Common myeloid progenitor, CD34-positive (primary cell): ENCODE measurements at regions not wholly inside any gene's neighbourhood (a gene's known extent, or its start where the extent isn't known, plus 50 kb on each side); places are given as distances from the start of the nearest gene placed in this dataset.

Experiments used
- CTCF ChIA-PET: fragments of 350-600 bp; sonication (Branson Sonifier 250); formaldehyde crosslinking; loops from one replicate; lab custom pipeline; 2021; ENCODE audit warnings: antibody characterized with exemption; lab: Charles Lee
- POLR2A ChIA-PET: fragments of 350-600 bp; sonication (Branson Sonifier 250); formaldehyde crosslinking; loops from one replicate; lab custom pipeline; 2021; ENCODE audit warnings: antibody characterized with exemption; lab: Charles Lee
- DNase-seq, 3 donors: peaks; one replicate each; pipeline versions ENCODE4 v3.0.0 to v3.0.0-alpha.2; 2013
- H3K27ac ChIP-seq, 2 experiments: 1 replicate in 1 of 2; 2 replicates in 1 of 2; pipeline ENCODE4 v1.7.0; 2013; ENCODE audit warnings: inconsistent platforms in 2 of 2, low read length in 2 of 2, mild to moderate bottlenecking in 2 of 2, low read depth in 1 of 2, moderate library complexity in 1 of 2; ENCODE audit not compliant: severe bottlenecking in 2 of 2, insufficient read depth in 1 of 2, poor library complexity in 1 of 2
- H3K27me3 ChIP-seq, 5 experiments: replicated peaks in 2 of 5; 1 replicate in 3 of 5; 2 replicates in 2 of 5; pipeline versions ENCODE4 v1.6.1 to v1.7.0; 2013; ENCODE audit warnings: low read length in 4 of 5, mild to moderate bottlenecking in 2 of 5, moderate library complexity in 2 of 5, inconsistent platforms in 1 of 5; ENCODE audit not compliant: insufficient read depth in 5 of 5, control insufficient read depth in 4 of 5
- H3K36me3 ChIP-seq, 4 experiments: 1 replicate in 2 of 4; 2 replicates in 2 of 4; pipeline versions ENCODE4 v1.6.1 to v1.7.0; 2013; ENCODE audit warnings: low read length in 3 of 4, control low read depth in 1 of 4, mild to moderate bottlenecking in 1 of 4; ENCODE audit not compliant: control insufficient read depth in 4 of 4, insufficient read depth in 4 of 4
- H3K4me1 ChIP-seq, 4 experiments: 1 replicate in 3 of 4; 2 replicates in 1 of 4; pipeline versions ENCODE4 v1.6.1 to v1.7.1; 2013; ENCODE audit warnings: low read length in 3 of 4, mild to moderate bottlenecking in 3 of 4, control low read depth in 1 of 4, inconsistent platforms in 1 of 4, moderate library complexity in 1 of 4; ENCODE audit not compliant: control insufficient read depth in 4 of 4, insufficient read depth in 4 of 4; ENCODE audit errors: control extremely low read depth in 1 of 4
- H3K4me3 ChIP-seq, 7 experiments: 1 replicate in 4 of 7; 2 replicates in 3 of 7; pipeline versions ENCODE4 v1.5.1 to v1.7.0; 2013; ENCODE audit warnings: mild to moderate bottlenecking in 7 of 7, low read length in 6 of 7, moderate library complexity in 6 of 7, inconsistent platforms in 2 of 7, low read depth in 2 of 7, control low read depth in 1 of 7; ENCODE audit not compliant: insufficient read depth in 4 of 7, control insufficient read depth in 1 of 7; ENCODE audit errors: extremely low read depth in 1 of 7
- H3K9me3 ChIP-seq, 5 experiments: 1 replicate in 4 of 5; 2 replicates in 1 of 5; pipeline versions ENCODE4 v1.6.1 to v1.7.1; 2013; ENCODE audit warnings: low read length in 4 of 5, mild to moderate bottlenecking in 2 of 5, inconsistent platforms in 1 of 5, low read depth in 1 of 5, moderate library complexity in 1 of 5; ENCODE audit not compliant: control insufficient read depth in 4 of 5, insufficient read depth in 2 of 5; ENCODE audit errors: control extremely low read depth in 1 of 5
- WGBS: methylation state at CpG from one replicate; pipeline ENCODE4 v1.1.5; 2013; ENCODE audit not compliant: insufficient coverage; 5-methylcytosine and 5-hydroxymethylcytosine counted together

- no peak for DNase-seq
- POLR2A ChIA-PET, result interaction anchor here (0.7 kb wide), 1 partner anchor 16 kb away, joined by 5 read pairs; no protein-coding TSS in a partner anchor
- CTCF ChIA-PET, result interaction anchor here (0.9 to 1.7 kb wide), 5 partner anchors 12 to 79 kb away, joined by 3 to 6 read pairs (median 3); no protein-coding TSS in a partner anchor
- Histone ChIP-seq H3K27ac (no peak overlapping the region), H3K9me3 (no peaks in the 10 kb centered on the region), H3K36me3 (no peaks in the 10 kb centered on the region), H3K4me1 (peaks cover 2 to 44% (median 41%) of the 10 kb centered on the region in 4 experiments), H3K4me3 (no peak overlapping the region), H3K27me3 (peaks cover 0 to 28% (median 7%) of the 10 kb centered on the region in 5 experiments)
- WGBS, result 95% methylated on average over 10 of the region's 16 CpGs
These were observed 61.9 kb upstream of the CIBAR2 start for GRCh38 chr16:85173981-85174751.

- POLR2A ChIA-PET, result interaction anchor here (0.6 to 0.7 kb wide), 2 partner anchors 10 to 17 kb away, joined by 4 to 5 read pairs; no protein-coding TSS in a partner anchor
- DNase-seq, result no peak
- H3K27me3 ChIP-seq, result peaks cover 0 to 21% (median 6%) of the 10 kb centered on the region in 5 experiments
- WGBS, result 87% methylated on average over 22 of the region's 26 CpGs
- H3K27ac ChIP-seq, result no peak overlapping the region
- H3K4me1 ChIP-seq, result peaks cover 2 to 39% (median 34%) of the 10 kb centered on the region in 4 experiments
- no peaks in the 10 kb centered on the region for H3K36me3 ChIP-seq
- H3K9me3 ChIP-seq, result no peaks in the 10 kb centered on the region
- no peak overlapping the region for H3K4me3 ChIP-seq
- CTCF ChIA-PET, result interaction anchor here (0.9 to 1.7 kb wide), 7 partner anchors 11 to 78 kb away, joined by 3 to 6 read pairs (median 3); no protein-coding TSS in a partner anchor
These were observed 62.8 kb upstream of the CIBAR2 start for GRCh38 chr16:85174871-85175723.

GRCh38 chr16:85175724-85176233 lies 63.5 kb upstream of the CIBAR2 start:
- 95% methylated on average over 10 of the region's 10 CpGs for WGBS
- Histone ChIP-seq H3K9me3 (no peaks in the 10 kb centered on the region), H3K4me3 (no peak overlapping the region), H3K27me3 (peaks cover 0 to 14% (median 3%) of the 10 kb centered on the region in 5 experiments), H3K36me3 (no peaks in the 10 kb centered on the region), H3K4me1 (peaks cover 2 to 38% (median 31%) of the 10 kb centered on the region in 4 experiments), H3K27ac (no peak overlapping the region)
- CTCF ChIA-PET, result interaction anchor here (0.6 to 1.8 kb wide), 7 partner anchors 9 to 77 kb away, joined by 3 to 6 read pairs (median 3); no protein-coding TSS in a partner anchor
- POLR2A ChIA-PET, result interaction anchor here (0.6 kb wide), 1 partner anchor 11 kb away, joined by 4 read pairs; no protein-coding TSS in a partner anchor
- DNase-seq, result no peak

GRCh38 chr16:85176541-85177447 lies 64.5 kb upstream of the CIBAR2 start:
- Histone ChIP-seq H3K4me3 (peak overlapping the region in 1 of 7 experiments; percentile 28), H3K36me3 (no peaks in the 10 kb centered on the region), H3K9me3 (no peaks in the 10 kb centered on the region), H3K27ac (no peak overlapping the region), H3K27me3 (peaks cover 0 to 6% (median 0%) of the 10 kb centered on the region in 5 experiments), H3K4me1 (peaks cover 2 to 29% (median 25%) of the 10 kb centered on the region in 4 experiments)
- 51% methylated on average over 21 of the region's 26 CpGs for WGBS
- CTCF ChIA-PET, result interaction anchor here (0.6 to 1.8 kb wide), 4 partner anchors 8 to 77 kb away, joined by 3 to 5 read pairs (median 3); no protein-coding TSS in a partner anchor
- POLR2A ChIA-PET, result interaction anchor here (0.9 to 1.0 kb wide), 2 partner anchors 8 to 439 kb away, joined by 3 to 4 read pairs; no protein-coding TSS in a partner anchor
- DNase-seq, result peak; percentile 64 to 94 (median 93)

GRCh38 chr16:85177448-85177846 lies 65.2 kb upstream of the CIBAR2 start:
- H3K9me3 ChIP-seq, result no peaks in the 10 kb centered on the region
- no peak for DNase-seq
- H3K4me3 ChIP-seq, result no peak overlapping the region
- POLR2A ChIA-PET, result interaction anchor here (1.0 kb wide), 1 partner anchor 8 kb away, joined by 4 read pairs; no protein-coding TSS in a partner anchor
- 75% methylated on average over 10 of the region's 10 CpGs for WGBS
- no peak overlapping the region for H3K27ac ChIP-seq
- H3K4me1 ChIP-seq, result peaks cover 2 to 23% (median 18%) of the 10 kb centered on the region in 4 experiments
- H3K27me3 ChIP-seq, result peaks cover 0 to 3% (median 0%) of the 10 kb centered on the region in 5 experiments
- CTCF ChIA-PET, result interaction anchor here (1.6 to 1.8 kb wide), 2 partner anchors 22 to 77 kb away, joined by 3 to 5 read pairs; no protein-coding TSS in a partner anchor
- no peaks in the 10 kb centered on the region for H3K36me3 ChIP-seq
